ENCODE measurements at regions not wholly inside any gene's neighbourhood (a gene's known extent, or its start where the extent isn't known, plus 50 kb on each side); places are given as distances from the start of the nearest gene placed in this dataset.

DNA sequence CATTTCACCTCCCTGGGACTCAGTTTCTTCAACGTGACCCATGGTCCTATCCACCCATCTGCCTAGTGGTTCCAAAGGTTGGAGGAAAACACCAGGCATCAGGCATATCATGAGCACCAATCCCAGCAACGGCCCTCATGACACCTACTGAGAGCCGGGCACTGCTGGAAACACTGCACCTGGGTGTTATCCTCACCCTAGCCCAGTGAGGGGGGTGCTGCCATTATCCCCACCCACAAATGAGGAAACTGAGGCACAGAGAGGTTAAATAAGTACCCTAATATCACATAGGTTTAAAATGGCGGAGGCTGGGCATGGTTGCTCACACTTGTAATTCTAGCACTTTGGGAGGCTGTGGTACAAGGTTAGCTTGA, 206.9 kb downstream of the MATN1 start:
- Mint-ChIP-seq H3K27ac (ENCODE audit: unreplicated experiment) (no peak overlapping the region), H3K27me3 (ENCODE audit: unreplicated experiment) (peaks cover 2% of the 10 kb centered on the region), H3K4me1 (ENCODE audit: unreplicated experiment) (no peaks in the 10 kb centered on the region), H3K9me3 (ENCODE audit: unreplicated experiment) (no peaks in the 10 kb centered on the region), H3K4me3 (ENCODE audit: unreplicated experiment) (no peak overlapping the region), H3K36me3 (ENCODE audit: low read depth, unreplicated experiment) (no peaks in the 10 kb centered on the region)
- no peak for DNase-seq (ENCODE audit: low spot score)
- TF ChIP-seq, protein P1, sequence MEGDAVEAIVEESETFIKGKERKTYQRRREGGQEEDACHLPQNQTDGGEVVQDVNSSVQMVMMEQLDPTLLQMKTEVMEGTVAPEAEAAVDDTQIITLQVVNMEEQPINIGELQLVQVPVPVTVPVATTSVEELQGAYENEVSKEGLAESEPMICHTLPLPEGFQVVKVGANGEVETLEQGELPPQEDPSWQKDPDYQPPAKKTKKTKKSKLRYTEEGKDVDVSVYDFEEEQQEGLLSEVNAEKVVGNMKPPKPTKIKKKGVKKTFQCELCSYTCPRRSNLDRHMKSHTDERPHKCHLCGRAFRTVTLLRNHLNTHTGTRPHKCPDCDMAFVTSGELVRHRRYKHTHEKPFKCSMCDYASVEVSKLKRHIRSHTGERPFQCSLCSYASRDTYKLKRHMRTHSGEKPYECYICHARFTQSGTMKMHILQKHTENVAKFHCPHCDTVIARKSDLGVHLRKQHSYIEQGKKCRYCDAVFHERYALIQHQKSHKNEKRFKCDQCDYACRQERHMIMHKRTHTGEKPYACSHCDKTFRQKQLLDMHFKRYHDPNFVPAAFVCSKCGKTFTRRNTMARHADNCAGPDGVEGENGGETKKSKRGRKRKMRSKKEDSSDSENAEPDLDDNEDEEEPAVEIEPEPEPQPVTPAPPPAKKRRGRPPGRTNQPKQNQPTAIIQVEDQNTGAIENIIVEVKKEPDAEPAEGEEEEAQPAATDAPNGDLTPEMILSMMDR (IDR thresholded peaks at IDR 0.05; ENCODE audit: unreplicated experiment): no peak

DNA sequence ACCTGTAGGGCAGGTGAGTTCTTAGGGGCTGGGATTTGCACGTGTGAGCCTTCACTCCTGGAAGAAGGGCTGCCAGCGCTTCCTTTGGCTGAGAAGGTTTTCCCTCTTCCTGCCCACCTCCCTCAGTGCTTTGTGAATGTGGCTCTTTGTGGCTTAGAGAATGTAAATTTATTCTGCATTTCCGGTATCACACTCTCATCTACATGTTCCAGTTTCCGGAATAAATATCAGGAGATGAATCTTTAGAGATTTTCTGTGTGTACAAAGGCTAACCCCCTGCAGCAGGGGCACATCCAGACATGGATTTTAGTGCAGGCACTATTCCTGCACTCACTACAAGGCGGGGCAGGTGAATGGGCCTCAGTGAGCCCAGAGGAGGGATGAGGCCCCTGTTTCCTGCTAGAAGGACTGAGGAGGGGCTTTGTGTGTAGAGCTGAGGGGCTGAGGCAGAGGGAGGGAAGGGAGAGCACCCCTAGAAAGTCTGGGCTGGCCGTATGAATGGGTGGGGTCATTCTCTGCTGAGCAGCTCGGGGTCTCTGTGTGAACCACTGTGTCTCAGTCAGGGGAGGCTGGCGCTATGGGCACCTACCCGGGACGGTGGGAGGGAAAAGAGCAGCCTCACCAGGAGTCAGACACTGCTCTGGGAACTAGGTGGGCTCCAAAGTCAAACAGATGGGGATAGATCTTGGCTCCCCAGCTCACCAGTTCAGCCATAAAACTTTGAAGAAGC, 207.5 kb downstream of the MATN1 start:
- TF ChIP-seq, protein P1 (IDR thresholded peaks at IDR 0.05; ENCODE audit: unreplicated experiment): no peak
- DNase-seq (ENCODE audit: low spot score): no peak
- H3K27me3 Mint-ChIP-seq (ENCODE audit: unreplicated experiment): peaks cover 2% of the 10 kb centered on the region
- H3K9me3 Mint-ChIP-seq (ENCODE audit: unreplicated experiment): no peaks in the 10 kb centered on the region
- H3K4me3 Mint-ChIP-seq (ENCODE audit: unreplicated experiment): no peak overlapping the region
- H3K27ac Mint-ChIP-seq (ENCODE audit: unreplicated experiment): no peak overlapping the region
- no peaks in the 10 kb centered on the region for H3K4me1 Mint-ChIP-seq (ENCODE audit: unreplicated experiment)
- H3K36me3 Mint-ChIP-seq (ENCODE audit: low read depth, unreplicated experiment): no peaks in the 10 kb centered on the region

DNA sequence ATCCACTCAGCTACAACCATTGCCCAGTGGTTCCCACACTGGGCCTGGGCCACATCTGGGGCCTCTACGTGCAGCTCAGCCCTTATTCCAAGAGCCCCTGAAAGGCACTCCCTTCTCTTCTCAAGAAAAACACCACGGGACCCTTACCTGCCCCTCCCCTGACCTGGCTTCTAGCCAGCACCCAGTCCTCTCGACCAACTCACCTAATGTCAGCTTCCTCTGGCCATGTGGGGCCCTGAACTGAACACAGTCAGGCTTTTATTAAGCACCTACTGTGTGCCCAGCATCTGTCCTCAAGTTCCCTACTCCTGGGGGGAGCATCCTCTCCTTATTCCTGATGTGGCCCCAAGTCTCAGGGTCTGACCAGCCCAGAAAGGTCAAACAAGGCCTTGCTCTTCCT, 208.4 kb downstream of the MATN1 start:
- H3K9me3 Mint-ChIP-seq (ENCODE audit: unreplicated experiment): no peaks in the 10 kb centered on the region
- H3K36me3 Mint-ChIP-seq (ENCODE audit: low read depth, unreplicated experiment): no peaks in the 10 kb centered on the region
- H3K27ac Mint-ChIP-seq (ENCODE audit: unreplicated experiment): no peak overlapping the region
- H3K4me1 Mint-ChIP-seq (ENCODE audit: unreplicated experiment): no peaks in the 10 kb centered on the region
- H3K27me3 Mint-ChIP-seq (ENCODE audit: unreplicated experiment): peaks cover 2% of the 10 kb centered on the region
- H3K4me3 Mint-ChIP-seq (ENCODE audit: unreplicated experiment): no peak overlapping the region
- no peak for DNase-seq (ENCODE audit: low spot score)
- TF ChIP-seq, protein P1 (IDR thresholded peaks at IDR 0.05; ENCODE audit: unreplicated experiment): no peak

DNA sequence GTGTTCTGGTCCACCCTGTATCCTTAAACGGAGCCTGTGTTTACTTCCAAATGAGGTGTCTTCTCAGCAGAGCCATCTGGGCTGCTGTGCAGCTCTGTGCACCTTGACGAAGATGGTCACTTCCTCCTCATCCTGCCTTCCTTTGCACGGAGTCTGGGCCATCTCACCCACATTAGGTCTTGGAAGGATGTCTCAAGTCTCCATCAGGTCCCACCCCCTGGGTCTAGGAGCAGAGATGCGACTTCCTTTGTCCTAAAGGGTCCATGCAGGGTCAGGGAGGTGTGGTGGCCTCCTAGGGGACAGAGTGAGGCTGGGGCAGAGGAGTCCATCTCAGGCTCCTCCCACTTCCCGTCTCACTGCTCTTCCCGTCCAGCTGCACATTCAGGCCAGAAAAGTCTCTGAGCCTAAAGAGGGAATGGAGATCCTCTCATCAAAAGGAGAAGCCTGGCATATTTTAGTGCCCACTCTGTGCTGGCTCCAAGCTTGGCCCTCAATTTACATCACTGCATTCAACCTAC, 209.2 kb downstream of the MATN1 start:
- Mint-ChIP-seq H3K27me3 (ENCODE audit: unreplicated experiment) (peaks cover 2% of the 10 kb centered on the region), H3K4me3 (ENCODE audit: unreplicated experiment) (no peak overlapping the region)
- no peak for DNase-seq (ENCODE audit: low spot score)

More for the DNA sequence above, 209.2 kb downstream of the MATN1 start:
- Mint-ChIP-seq H3K9me3 (ENCODE audit: unreplicated experiment) (no peaks in the 10 kb centered on the region), H3K36me3 (ENCODE audit: low read depth, unreplicated experiment) (no peaks in the 10 kb centered on the region), H3K27ac (ENCODE audit: unreplicated experiment) (no peak overlapping the region), H3K4me1 (ENCODE audit: unreplicated experiment) (no peaks in the 10 kb centered on the region)
- TF ChIP-seq, protein P1 (IDR thresholded peaks at IDR 0.05; ENCODE audit: unreplicated experiment): no peak

Measured in endothelial cell (in vitro differentiated cells).